ENCODE measurements at regions not wholly inside any gene's neighbourhood (a gene's known extent, or its start where the extent isn't known, plus 50 kb on each side); places are given as distances from the start of the nearest gene placed in this dataset.
"Not testable (repeated sequence)": the region's sequence is repeated elsewhere in the genome, so short reads cannot be mapped to it uniquely, and the experiment has no call there.

- no peaks in the 10 kb centered on the region for H3K9me3 ChIP-seq
- no peak for DNase-seq
- no peaks in the 10 kb centered on the region for H3K27me3 ChIP-seq
- ATAC-seq (ENCODE audit: low FRiP score in 2 of 2): no peak
- TF ChIP-seq POLR2A (IDR thresholded peaks at IDR 0.05) (no peak), EP300 (IDR thresholded peaks at IDR 0.05) (no peak)
- H3K36me3 ChIP-seq: no peaks in the 10 kb centered on the region
- H3K4me3 ChIP-seq: no peak overlapping the region
- no peak overlapping the region for H3K27ac ChIP-seq
- H3K4me1 ChIP-seq: no peaks in the 10 kb centered on the region
- WGBS, 2 donors: 45 to 59% methylated on average over 2 of the region's 2 CpGs
Measured at GRCh38 chrX:125492439-125492838, 172.8 kb downstream of the TEX13C start.

- H3K36me3 ChIP-seq; H3K9me3 ChIP-seq; H3K27me3 ChIP-seq; DNase-seq; H3K4me1 ChIP-seq; H3K27ac ChIP-seq; H3K4me3 ChIP-seq; ATAC-seq (ENCODE audit: low FRiP score in 2 of 2): not testable (repeated sequence)
- WGBS, 2 donors: 44 to 45% methylated on average over 2 of the region's 2 CpGs
Measured at GRCh38 chrX:125493004-125493403, 173.3 kb downstream of the TEX13C start.

- Histone ChIP-seq H3K4me1 (no peaks in the 10 kb centered on the region), H3K27me3 (no peaks in the 10 kb centered on the region), H3K36me3 (no peaks in the 10 kb centered on the region), H3K4me3 (no peak overlapping the region), H3K9me3 (no peaks in the 10 kb centered on the region), H3K27ac (no peak overlapping the region)
- 61 to 83% methylated on average over 3 of the region's 3 CpGs for WGBS, 2 donors
- TF ChIP-seq POLR2A (IDR thresholded peaks at IDR 0.05): no peak
- TF ChIP-seq POLR2AphosphoS5 (IDR thresholded peaks at IDR 0.05): no peak
- TF ChIP-seq CTCF (IDR thresholded peaks at IDR 0.05): no peak
- no peak for TF ChIP-seq EP300 (IDR thresholded peaks at IDR 0.05)
- ATAC-seq (ENCODE audit: low FRiP score in 2 of 2) (no peak), DNase-seq (no peak)
Measured at GRCh38 chrX:125497667-125498066, 178.0 kb downstream of the TEX13C start.

GRCh38 chrX:125503769-125504168, 184.1 kb downstream of the TEX13C start:
- no peaks in the 10 kb centered on the region for H3K27me3 ChIP-seq
- 58 to 65% methylated on average over 2 of the region's 2 CpGs for WGBS, 2 donors
- no peak overlapping the region for H3K4me3 ChIP-seq
- H3K27ac ChIP-seq: no peak overlapping the region
- no peak for DNase-seq
- H3K9me3 ChIP-seq: no peaks in the 10 kb centered on the region
- H3K36me3 ChIP-seq: no peaks in the 10 kb centered on the region
- H3K4me1 ChIP-seq: no peaks in the 10 kb centered on the region
- TF ChIP-seq POLR2A (IDR thresholded peaks at IDR 0.05) (no peak), EP300 (IDR thresholded peaks at IDR 0.05) (no peak), CTCF (IDR thresholded peaks at IDR 0.05) (no peak), POLR2AphosphoS5 (IDR thresholded peaks at IDR 0.05) (no peak)
- no peak for ATAC-seq (ENCODE audit: low FRiP score in 2 of 2)

- no peak overlapping the region for H3K27ac ChIP-seq
- TF ChIP-seq POLR2AphosphoS5 (IDR thresholded peaks at IDR 0.05) (no peak), CTCF (IDR thresholded peaks at IDR 0.05) (no peak), POLR2A (IDR thresholded peaks at IDR 0.05) (no peak), EP300 (IDR thresholded peaks at IDR 0.05) (no peak)
- H3K4me1 ChIP-seq: no peaks in the 10 kb centered on the region
- no peaks in the 10 kb centered on the region for H3K27me3 ChIP-seq
- H3K4me3 ChIP-seq: no peak overlapping the region
- ATAC-seq (ENCODE audit: low FRiP score in 2 of 2) (no peak), DNase-seq (no peak)
- 80 to 94% methylated on average over 1 to 2 of the region's 2 CpGs for WGBS, 2 donors
- no peaks in the 10 kb centered on the region for H3K9me3 ChIP-seq
- H3K36me3 ChIP-seq: no peaks in the 10 kb centered on the region
Measured at GRCh38 chrX:125505207-125505606, 185.5 kb downstream of the TEX13C start.

- no peak for ATAC-seq (ENCODE audit: low FRiP score in 2 of 2)
- Histone ChIP-seq H3K4me1 (no peaks in the 10 kb centered on the region), H3K27me3 (no peaks in the 10 kb centered on the region), H3K9me3 (no peaks in the 10 kb centered on the region), H3K36me3 (no peaks in the 10 kb centered on the region), H3K4me3 (no peak overlapping the region), H3K27ac (no peak overlapping the region)
- 86% methylated on average over 1 of the region's 1 CpG for WGBS, 2 donors
- DNase-seq: no peak
- TF ChIP-seq CTCF (IDR thresholded peaks at IDR 0.05) (no peak), EP300 (IDR thresholded peaks at IDR 0.05) (no peak), POLR2A (IDR thresholded peaks at IDR 0.05) (no peak)
Measured at GRCh38 chrX:125507119-125507518, 187.4 kb downstream of the TEX13C start.
